OCI-LY7 (cell line): ENCODE measurements at regions not wholly inside any gene's neighbourhood (a gene's known extent, or its start where the extent isn't known, plus 50 kb on each side); places are given as distances from the start of the nearest gene placed in this dataset.

Experiments used
- BruUV-seq: library from RNA; stranded (reverse); fragments of 400-500 nt; replicated peaks from 2 replicates; lab custom pipeline; 2021; lab: Mats Ljungman, UMichigan
- CTCF ChIA-PET: fragments of 300-600 bp; sonication (Branson Sonifier 250); formaldehyde crosslinking; loops from one replicate; lab custom pipeline; 2022; ENCODE audit warnings: antibody characterized with exemption; ENCODE audit not compliant: unreplicated experiment; lab: Charles Lee
- POLR2A ChIA-PET: fragments of 300-600 bp; sonication (Branson Sonifier 250); formaldehyde crosslinking; loops from one replicate; lab custom pipeline; 2022; ENCODE audit warnings: antibody characterized with exemption; lab: Charles Lee
- DNase-seq: peaks from one replicate; pipeline ENCODE4 v3.0.0-alpha.2; 2015; ENCODE audit warnings: low spot score
- H2AFZ ChIP-seq: fragments of 200-600 bp; sonication (generic), shearing (Covaris generic); 2 replicates; pipeline ENCODE4 v1.6.1; 2014; ENCODE audit warnings: mild to moderate bottlenecking, antibody characterized with exemption, low read length, moderate library complexity
- H3K27ac ChIP-seq: fragments of 200-600 bp; sonication (generic); 2 replicates; pipeline ENCODE4 v1.5.1; 2014; ENCODE audit warnings: mixed run types, low read depth, mild to moderate bottlenecking, moderate library complexity, low read length, inconsistent platforms; ENCODE audit not compliant: poor library complexity, severe bottlenecking
- H3K36me3 ChIP-seq: fragments of 200-600 bp; sonication (generic); 2 replicates; pipeline ENCODE4 v1.6.1; 2014; ENCODE audit warnings: mild to moderate bottlenecking, antibody characterized with exemption, low read length, moderate library complexity, mixed read lengths; ENCODE audit not compliant: insufficient read depth
- H3K4me1 ChIP-seq: fragments of 200-600 bp; sonication (generic); 2 replicates; pipeline ENCODE4 v1.5.1; 2014; ENCODE audit warnings: mild to moderate bottlenecking, low read length; ENCODE audit not compliant: insufficient read depth, poor library complexity, severe bottlenecking
- H3K4me2 ChIP-seq: fragments of 200-600 bp; sonication (generic); 2 replicates; pipeline ENCODE4 v1.6.1; 2014; ENCODE audit warnings: mild to moderate bottlenecking, low read length
- H3K4me3 ChIP-seq: fragments of 200-600 bp; sonication (generic); 2 replicates; pipeline ENCODE4 v1.5.1; 2014; ENCODE audit warnings: mild to moderate bottlenecking, low read depth, low read length; ENCODE audit not compliant: poor library complexity, severe bottlenecking
- H3K79me2 ChIP-seq: fragments of 200-600 bp; sonication (generic); 2 replicates; pipeline ENCODE4 v1.6.1; 2016; ENCODE audit warnings: low read depth, mild to moderate bottlenecking, low read length, moderate library complexity, mixed read lengths; ENCODE audit not compliant: insufficient read depth
- H3K9me2 ChIP-seq: fragments of 200-600 bp; sonication (generic); 2 replicates; pipeline ENCODE4 v1.6.1; 2016; ENCODE audit warnings: mild to moderate bottlenecking, low read length, mixed read lengths; ENCODE audit not compliant: insufficient read depth
- H3K9me3 ChIP-seq: fragments of 200-600 bp; sonication (generic); 2 replicates; pipeline ENCODE4 v1.6.1; 2014; ENCODE audit warnings: mild to moderate bottlenecking, mixed run types, low read length, mixed read lengths
- H4K20me1 ChIP-seq: fragments of 200-600 bp; sonication (generic); 2 replicates; pipeline ENCODE4 v1.6.1; 2014; ENCODE audit warnings: mild to moderate bottlenecking, antibody characterized with exemption, low read length, moderate library complexity, mixed read lengths; ENCODE audit not compliant: insufficient read depth
- CTCF ChIP-seq: fragments of 200-600 bp; sonication (generic); conservative IDR thresholded peaks from 2 replicates; pipeline ENCODE4 v1.5.1; 2014; ENCODE audit warnings: mild to moderate bottlenecking, antibody characterized with exemption, low read length, moderate library complexity, mixed read lengths
- EZH2phosphoT487 ChIP-seq: fragments of 200-600 bp; sonication (generic); IDR thresholded peaks from 2 replicates; pipeline ENCODE4 v1.6.1; 2018; ENCODE audit warnings: low read depth, borderline replicate concordance, mild to moderate bottlenecking, mixed run types, antibody characterized with exemption, low read length, moderate library complexity, mixed read lengths
- intact Hi-C: fragments of 100-400 bp; cut with micrococcal nuclease; formaldehyde crosslinking; loops from one replicate; pipeline ENCODE4 v1.10.0; 2022; ENCODE audit not compliant: unreplicated experiment

- H3K4me2 ChIP-seq = peak overlapping the region; percentile 47
- intact Hi-C loops = no loop called here
- H3K9me2 ChIP-seq = no peaks in the 10 kb centered on the region
- TF ChIP-seq EZH2phosphoT487 (no peak), CTCF (no peak)
- ChIA-PET POLR2A (interaction anchor here (0.6 to 1.3 kb wide), 8 partner anchors 15 to 921 kb away, joined by 3 to 5 read pairs (median 3); no protein-coding TSS in a partner anchor), CTCF (no interaction called here)
- H3K27ac ChIP-seq = no peak overlapping the region
- H2AFZ ChIP-seq = no peak overlapping the region
- BruUV-seq = no TSS peak
- no peaks in the 10 kb centered on the region for H3K9me3 ChIP-seq
- DNase-seq = no peak
- no peaks in the 10 kb centered on the region for H4K20me1 ChIP-seq
- no peaks in the 10 kb centered on the region for H3K36me3 ChIP-seq
- peaks cover 55% of the 10 kb centered on the region for H3K4me1 ChIP-seq
- no peaks in the 10 kb centered on the region for H3K79me2 ChIP-seq
- H3K4me3 ChIP-seq = no peak overlapping the region
These were observed 88.2 kb upstream of the STT3B start for GRCh38 chr3:31444220-31445142.

GRCh38 chr3:31445701-31446100 is 87.0 kb upstream of the STT3B start:
- H3K9me3 ChIP-seq = no peaks in the 10 kb centered on the region
- H4K20me1 ChIP-seq = no peaks in the 10 kb centered on the region
- no peaks in the 10 kb centered on the region for H3K36me3 ChIP-seq
- no peak overlapping the region for H3K4me2 ChIP-seq
- BruUV-seq = no TSS peak
- no peaks in the 10 kb centered on the region for H3K9me2 ChIP-seq
- peaks cover 55% of the 10 kb centered on the region for H3K4me1 ChIP-seq
- DNase-seq = no peak
- no peak overlapping the region for H2AFZ ChIP-seq
- TF ChIP-seq CTCF (no peak), EZH2phosphoT487 (no peak)
- H3K27ac ChIP-seq = no peak overlapping the region
- ChIA-PET CTCF (no interaction called here), POLR2A (interaction anchor here (1.3 kb wide), 1 partner anchor 16 kb away, joined by 5 read pairs; no protein-coding TSS in a partner anchor)
- no peak overlapping the region for H3K4me3 ChIP-seq
- no peaks in the 10 kb centered on the region for H3K79me2 ChIP-seq
- intact Hi-C loops = no loop called here
